HG03460 (cell line): ENCODE measurements at regions not wholly inside any gene's neighbourhood (a gene's known extent, or its start where the extent isn't known, plus 50 kb on each side); places are given as distances from the start of the nearest gene placed in this dataset.
"Not testable (repeated sequence)": the region's sequence is repeated elsewhere in the genome, so short reads cannot be mapped to it uniquely, and the experiment has no call there.

Experiments
- ATAC-seq: cut with Tn5 transposase; IDR thresholded peaks from one replicate; pipeline ENCODE4 v1.9.1; 2021; ENCODE audit not compliant: unreplicated experiment

GRCh38 chr3:22730701-22731100 lies 472.4 kb upstream of the UBE2E2 start:
- ATAC-seq = no peak

- no peak for ATAC-seq
These were observed 471.2 kb upstream of the UBE2E2 start for GRCh38 chr3:22731901-22732300.

GRCh38 chr3:22732641-22733040 lies 470.5 kb upstream of the UBE2E2 start:
- ATAC-seq = no peak

- no peak for ATAC-seq
These were observed 468.9 kb upstream of the UBE2E2 start for GRCh38 chr3:22734207-22734606.

GRCh38 chr3:22734756-22735155 lies 468.4 kb upstream of the UBE2E2 start:
- ATAC-seq = no peak

- no peak for ATAC-seq
These were observed 467.8 kb upstream of the UBE2E2 start for GRCh38 chr3:22735373-22735772.

- ATAC-seq = not testable (repeated sequence)
These were observed 459.7 kb upstream of the UBE2E2 start for GRCh38 chr3:22743386-22743785.

GRCh38 chr3:22745321-22745720 lies 457.8 kb upstream of the UBE2E2 start:
- no peak for ATAC-seq

- no peak for ATAC-seq
These were observed 456.9 kb upstream of the UBE2E2 start for GRCh38 chr3:22746221-22746620.

- ATAC-seq = no peak
These were observed 454.6 kb upstream of the UBE2E2 start for GRCh38 chr3:22748453-22749045.

- no peak for ATAC-seq
These were observed 443.4 kb upstream of the UBE2E2 start for GRCh38 chr3:22759636-22760310.

- ATAC-seq = no peak
These were observed 437.4 kb upstream of the UBE2E2 start for GRCh38 chr3:22765679-22766078.

- no peak for ATAC-seq
These were observed 425.3 kb upstream of the UBE2E2 start for GRCh38 chr3:22777834-22778233.

GRCh38 chr3:22779737-22780136 lies 423.4 kb upstream of the UBE2E2 start:
- ATAC-seq = no peak

GRCh38 chr3:22792533-22792932 lies 410.6 kb upstream of the UBE2E2 start:
- ATAC-seq = no peak

- no peak for ATAC-seq
These were observed 407.2 kb upstream of the UBE2E2 start for GRCh38 chr3:22795917-22796316.

GRCh38 chr3:22798461-22798860 lies 404.7 kb upstream of the UBE2E2 start:
- ATAC-seq = no peak

- ATAC-seq = no peak
These were observed 383.9 kb upstream of the UBE2E2 start for GRCh38 chr3:22819209-22819608.

- ATAC-seq = no peak
These were observed 368.1 kb upstream of the UBE2E2 start for GRCh38 chr3:22835041-22835440.

GRCh38 chr3:22836131-22836530 lies 367.0 kb upstream of the UBE2E2 start:
- no peak for ATAC-seq

- ATAC-seq = no peak
These were observed 359.3 kb upstream of the UBE2E2 start for GRCh38 chr3:22843854-22844253.

GRCh38 chr3:22846566-22846965 lies 356.6 kb upstream of the UBE2E2 start:
- no peak for ATAC-seq

GRCh38 chr3:22849583-22849982 lies 353.5 kb upstream of the UBE2E2 start:
- ATAC-seq = not testable (repeated sequence)
